Tibial artery (tissue), 4 donors: ENCODE measurements at regions not wholly inside any gene's neighbourhood (a gene's known extent, or its start where the extent isn't known, plus 50 kb on each side); places are given as distances from the start of the nearest gene placed in this dataset.

Experiments used
- DNase-seq, 2 donors: peaks; one replicate each; pipeline ENCODE4 v3.0.0-alpha.2; 2019
- H3K27ac ChIP-seq, 2 donors: fragments of 200-600 bp; sonication (generic) in 1 of 2; 1 replicate in 1 of 2; 2 replicates in 1 of 2; pipeline ENCODE4 v1.5.1; 2018 to 2019; ENCODE audit warnings: mild to moderate bottlenecking in 1 of 2
- H3K27me3 ChIP-seq, 2 donors: fragments of 200-600 bp; sonication (generic) in 1 of 2; one replicate each; pipeline versions ENCODE4 v1.5.1 to v1.6.0; 2016 to 2019
- H3K36me3 ChIP-seq, 3 donors: fragments of 200-600 bp; sonication (generic) in 2 of 3; one replicate each; pipeline ENCODE4 v1.5.1; 2016 to 2019; ENCODE audit warnings: mild to moderate bottlenecking in 2 of 3
- H3K4me1 ChIP-seq, 4 donors: fragments of 200-600 bp; sonication (generic) in 2 of 4; 1 replicate in 3 of 4; 2 replicates in 1 of 4; pipeline ENCODE4 v1.5.1; 2016 to 2019
- H3K4me3 ChIP-seq, 2 donors: fragments of 200-600 bp; sonication (generic) in 1 of 2; 1 replicate in 1 of 2; 2 replicates in 1 of 2; pipeline ENCODE4 v1.5.1; 2018 to 2019; ENCODE audit warnings: mild to moderate bottlenecking in 2 of 2
- H3K9me3 ChIP-seq, 3 donors: fragments of 200-600 bp; sonication (generic) in 1 of 3; one replicate each; pipeline ENCODE4 v1.5.1; 2016 to 2019
- CTCF ChIP-seq, 2 experiments: fragments of 200-600 bp in 1 of 2; fragments of 450-650 bp in 1 of 2; IDR thresholded peaks; one replicate each; pipeline ENCODE4 v1.5.1; 2017 to 2019; ENCODE audit warnings: antibody characterized with exemption in 2 of 2, mild to moderate bottlenecking in 1 of 2, moderate library complexity in 1 of 2
- intact Hi-C: fragments of 100-400 bp; cut with DNase I; formaldehyde crosslinking; loops from one replicate; pipeline ENCODE4 v1.15.0; 2023; ENCODE audit warnings: low total_unique reads

- H3K4me1 ChIP-seq: peaks cover 8 to 23% (median 19%) of the 10 kb centered on the region in 4 donors
- H3K27me3 ChIP-seq: no peaks in the 10 kb centered on the region
- DNase-seq: no peak
- peaks cover 17 to 37% (median 31%) of the 10 kb centered on the region in 3 donors for H3K36me3 ChIP-seq
- H3K27ac ChIP-seq: no peak overlapping the region
- H3K9me3 ChIP-seq: no peaks in the 10 kb centered on the region
- no peak overlapping the region for H3K4me3 ChIP-seq
- intact Hi-C loops: no loop called here
- TF ChIP-seq CTCF (IDR thresholded peaks at IDR 0.05): no peak
Measured at GRCh38 chr15:62760538-62760937, 282.0 kb upstream of the TPM1 start.

- H3K27me3 ChIP-seq: no peaks in the 10 kb centered on the region
- TF ChIP-seq CTCF (IDR thresholded peaks at IDR 0.05): no peak
- H3K27ac ChIP-seq: no peak overlapping the region
- intact Hi-C loops: no loop called here
- peaks cover 28 to 84% (median 51%) of the 10 kb centered on the region in 3 donors for H3K36me3 ChIP-seq
- DNase-seq: no peak
- no peak overlapping the region for H3K4me3 ChIP-seq
- H3K4me1 ChIP-seq: no peaks in the 10 kb centered on the region
- no peaks in the 10 kb centered on the region for H3K9me3 ChIP-seq
Measured at GRCh38 chr15:62765916-62766315, 276.6 kb upstream of the TPM1 start.

GRCh38 chr15:62766599-62766998 is 275.9 kb upstream of the TPM1 start:
- intact Hi-C loops: no loop called here
- no peaks in the 10 kb centered on the region for H3K4me1 ChIP-seq
- H3K27me3 ChIP-seq: no peaks in the 10 kb centered on the region
- DNase-seq: no peak
- TF ChIP-seq CTCF (IDR thresholded peaks at IDR 0.05): no peak
- H3K27ac ChIP-seq: no peak overlapping the region
- H3K9me3 ChIP-seq: no peaks in the 10 kb centered on the region
- H3K4me3 ChIP-seq: no peak overlapping the region
- H3K36me3 ChIP-seq: peaks cover 30 to 88% (median 54%) of the 10 kb centered on the region in 3 donors

GRCh38 chr15:62769604-62770003 is 272.9 kb upstream of the TPM1 start:
- intact Hi-C loops: no loop called here
- no peak for TF ChIP-seq CTCF (IDR thresholded peaks at IDR 0.05)
- H3K4me3 ChIP-seq: no peak overlapping the region
- no peak overlapping the region for H3K27ac ChIP-seq
- H3K36me3 ChIP-seq: peaks cover 31 to 95% (median 60%) of the 10 kb centered on the region in 3 donors
- no peaks in the 10 kb centered on the region for H3K4me1 ChIP-seq
- no peaks in the 10 kb centered on the region for H3K9me3 ChIP-seq
- no peaks in the 10 kb centered on the region for H3K27me3 ChIP-seq
- DNase-seq: no peak

GRCh38 chr15:62770111-62770660 is 272.4 kb upstream of the TPM1 start:
- no peak for DNase-seq
- no peaks in the 10 kb centered on the region for H3K4me1 ChIP-seq
- intact Hi-C loops: no loop called here
- H3K9me3 ChIP-seq: no peaks in the 10 kb centered on the region
- H3K36me3 ChIP-seq: peaks cover 31 to 92% (median 60%) of the 10 kb centered on the region in 3 donors
- H3K27ac ChIP-seq: no peak overlapping the region
- H3K4me3 ChIP-seq: no peak overlapping the region
- no peaks in the 10 kb centered on the region for H3K27me3 ChIP-seq
- TF ChIP-seq CTCF (IDR thresholded peaks at IDR 0.05): no peak

- intact Hi-C loops: no loop called here
- H3K9me3 ChIP-seq: no peaks in the 10 kb centered on the region
- H3K4me3 ChIP-seq: no peak overlapping the region
- H3K27me3 ChIP-seq: no peaks in the 10 kb centered on the region
- H3K4me1 ChIP-seq: no peaks in the 10 kb centered on the region
- H3K27ac ChIP-seq: no peak overlapping the region
- H3K36me3 ChIP-seq: peaks cover 31 to 92% (median 60%) of the 10 kb centered on the region in 3 donors
- no peak for TF ChIP-seq CTCF (IDR thresholded peaks at IDR 0.05)
- DNase-seq: no peak
Measured at GRCh38 chr15:62770752-62771151, 271.8 kb upstream of the TPM1 start.
